H1 (cell line): ENCODE measurements at regions not wholly inside any gene's neighbourhood (a gene's known extent, or its start where the extent isn't known, plus 50 kb on each side); places are given as distances from the start of the nearest gene placed in this dataset.

Source experiments
- CTCF ChIA-PET: fragments of 300-600 bp; sonication (Branson Sonifier 250); formaldehyde crosslinking; loops from one replicate; lab custom pipeline; 2021; ENCODE audit not compliant: partially characterized antibody; lab: Charles Lee
- POLR2A ChIA-PET: fragments of 300-600 bp; sonication (Branson Sonifier 250); formaldehyde crosslinking; loops from one replicate; lab custom pipeline; 2021; ENCODE audit warnings: inconsistent platforms; ENCODE audit not compliant: partially characterized antibody; lab: Charles Lee
- DNase-seq, 2 experiments: peaks; one replicate each; pipeline versions ENCODE4 v3.0.0 to v3.0.0-alpha.2; 2010 to 2022; ENCODE audit warnings: low spot score in 2 of 2, low read depth in 1 of 2, mixed read lengths in 1 of 2
- FAIRE-seq: peaks from 2 replicates; lab custom pipeline; 2011; peaks lifted over from hg19 to GRCh38; lab: Jason Lieb, UNC
- H2AFZ ChIP-seq: 2 replicates; pipeline ENCODE4 v1.8.1; 2012; ENCODE audit warnings: low read length, inconsistent platforms
- H2AK5ac ChIP-seq: 2 replicates; pipeline ENCODE4 v1.6.1; 2013; ENCODE audit warnings: low read depth, low read length
- H2BK120ac ChIP-seq: replicated peaks from 2 replicates; pipeline ENCODE3; 2013; ENCODE audit warnings: low read depth, low read length, inconsistent platforms
- H2BK12ac ChIP-seq: 2 replicates; pipeline ENCODE4 v1.6.1; 2013; ENCODE audit warnings: low read depth, low read length
- H2BK15ac ChIP-seq: 2 replicates; pipeline ENCODE4 v1.6.1; 2013; ENCODE audit warnings: low read length
- H2BK20ac ChIP-seq: 2 replicates; pipeline ENCODE4 v1.6.1; 2013; ENCODE audit warnings: low read length
- H2BK5ac ChIP-seq: 2 replicates; pipeline ENCODE4 v1.6.1; 2013; ENCODE audit warnings: low read depth, low read length
- H3K14ac ChIP-seq: 2 replicates; pipeline ENCODE4 v1.6.1; 2013; ENCODE audit warnings: inconsistent platforms; ENCODE audit not compliant: insufficient read length
- H3K18ac ChIP-seq: 2 replicates; pipeline ENCODE4 v1.6.1; 2013; ENCODE audit warnings: low read length; ENCODE audit errors: extremely low read depth
- H3K23ac ChIP-seq: 2 replicates; pipeline ENCODE4 v1.6.1; 2013; ENCODE audit warnings: inconsistent platforms; ENCODE audit not compliant: insufficient read length
- H3K23me2 ChIP-seq: 2 replicates; pipeline ENCODE4 v1.6.1; 2013; ENCODE audit warnings: low read depth, low read length
- H3K27ac ChIP-seq: 2 replicates; pipeline ENCODE4 v1.6.1; 2011; ENCODE audit warnings: low read depth, low read length, inconsistent platforms
- H3K27me3 ChIP-seq, 4 experiments: replicated peaks in 1 of 4; 1 replicate in 1 of 4; 2 replicates in 3 of 4; pipeline versions ENCODE4 v1.6.1 to v1.8.1; 2011 to 2013; ENCODE audit warnings: low read length in 3 of 4, mild to moderate bottlenecking in 3 of 4, inconsistent platforms in 2 of 4, mixed read lengths in 2 of 4, moderate library complexity in 1 of 4; ENCODE audit not compliant: control insufficient read depth in 3 of 4, insufficient read depth in 3 of 4; ENCODE audit errors: extremely low read depth in 1 of 4
- H3K36me3 ChIP-seq, 4 experiments: 2 replicates each; pipeline versions ENCODE4 v1.6.1 to v1.8.1; 2011 to 2013; ENCODE audit warnings: mild to moderate bottlenecking in 4 of 4, low read length in 3 of 4, moderate library complexity in 2 of 4, control low read depth in 1 of 4, inconsistent platforms in 1 of 4; ENCODE audit not compliant: insufficient read depth in 4 of 4, control insufficient read depth in 2 of 4
- H3K4ac ChIP-seq: replicated peaks from 2 replicates; pipeline ENCODE3; 2013; ENCODE audit warnings: low read length, low read depth, mixed read lengths, inconsistent platforms; ENCODE audit not compliant: insufficient read length
- H3K4me1 ChIP-seq, 4 experiments: replicated peaks in 1 of 4; 1 replicate in 1 of 4; 2 replicates in 3 of 4; pipeline versions ENCODE4 v1.6.1 to v1.8.1; 2011 to 2013; ENCODE audit warnings: low read length in 3 of 4, inconsistent platforms in 2 of 4, mixed read lengths in 1 of 4; ENCODE audit not compliant: insufficient read depth in 4 of 4, control insufficient read depth in 3 of 4
- H3K4me2 ChIP-seq, 2 experiments: 2 replicates each; pipeline versions ENCODE4 v1.6.1 to v1.8.1; 2011 to 2013; ENCODE audit warnings: low read depth in 2 of 2, low read length in 2 of 2, control low read depth in 1 of 2, inconsistent platforms in 1 of 2, mild to moderate bottlenecking in 1 of 2; ENCODE audit not compliant: insufficient read depth in 1 of 2
- H3K4me3 ChIP-seq, 4 experiments: fragments of 200-600, 300-600 bp in 1 of 4; sonication (generic), shearing (Covaris generic), sonication (Bioruptor Twin) in 1 of 4; 2 replicates each; pipeline versions ENCODE4 v1.5.1 to v1.8.1; 2011 to 2016; ENCODE audit warnings: low read length in 4 of 4, low read depth in 3 of 4, control low read depth in 2 of 4, inconsistent platforms in 2 of 4, mild to moderate bottlenecking in 2 of 4, mixed read lengths in 1 of 4, moderate library complexity in 1 of 4; ENCODE audit not compliant: insufficient read depth in 2 of 4; ENCODE audit errors: extremely low read depth in 1 of 4
- H3K56ac ChIP-seq: replicated peaks from 2 replicates; pipeline ENCODE3; 2013; ENCODE audit warnings: low read depth, mild to moderate bottlenecking, mixed read lengths, low read length, inconsistent platforms; ENCODE audit not compliant: insufficient read length
- H3K79me1 ChIP-seq: 2 replicates; pipeline ENCODE4 v1.6.1; 2013; ENCODE audit warnings: low read depth, low read length, control low read depth
- H3K79me2 ChIP-seq, 2 experiments: 2 replicates each; pipeline versions ENCODE4 v1.6.1 to v1.8.1; 2012 to 2013; ENCODE audit warnings: low read length in 2 of 2, mild to moderate bottlenecking in 2 of 2, inconsistent platforms in 1 of 2; ENCODE audit not compliant: insufficient read depth in 2 of 2, control insufficient read depth in 1 of 2
- H3K9ac ChIP-seq, 4 experiments: replicated peaks in 1 of 4; 1 replicate in 1 of 4; 2 replicates in 3 of 4; pipeline versions ENCODE4 v1.6.1 to v1.8.1; 2011 to 2013; ENCODE audit warnings: low read depth in 3 of 4, low read length in 3 of 4, control low read depth in 2 of 4, mild to moderate bottlenecking in 2 of 4, moderate library complexity in 2 of 4, inconsistent platforms in 1 of 4; ENCODE audit errors: extremely low read depth in 1 of 4
- H3K9me3 ChIP-seq, 2 experiments: 2 replicates each; pipeline versions ENCODE4 v1.6.1 to v1.8.1; 2012 to 2013; ENCODE audit warnings: mild to moderate bottlenecking in 2 of 2, moderate library complexity in 2 of 2, control low read depth in 1 of 2, inconsistent platforms in 1 of 2, low read depth in 1 of 2, low read length in 1 of 2, mixed read lengths in 1 of 2; ENCODE audit not compliant: insufficient read depth in 2 of 2
- H4K20me1 ChIP-seq, 2 experiments: replicated peaks in 1 of 2; 2 replicates each; pipeline versions ENCODE3 to v1.8.1; 2011 to 2013; ENCODE audit warnings: inconsistent platforms in 2 of 2, low read length in 2 of 2, mild to moderate bottlenecking in 1 of 2; ENCODE audit not compliant: insufficient read depth in 2 of 2, control insufficient read depth in 1 of 2
- H4K5ac ChIP-seq: 2 replicates; pipeline ENCODE4 v1.6.1; 2013; ENCODE audit warnings: low read length, low read depth, mixed read lengths, inconsistent platforms; ENCODE audit not compliant: insufficient read length
- H4K8ac ChIP-seq: 2 replicates; pipeline ENCODE4 v1.8.0; 2013; ENCODE audit warnings: mild to moderate bottlenecking, moderate library complexity, low read length, inconsistent platforms; ENCODE audit not compliant: insufficient read depth; ENCODE audit errors: extremely low read depth
- H4K91ac ChIP-seq: replicated peaks from 2 replicates; pipeline ENCODE3; 2013; ENCODE audit warnings: low read length, mixed read lengths, inconsistent platforms; ENCODE audit not compliant: insufficient read length
- CHD2 ChIP-seq: IDR thresholded peaks from 2 replicates; pipeline ENCODE4 v1.6.1; 2012; ENCODE audit warnings: low read length, improper control_type of control experiment
- CREB1 ChIP-seq: IDR thresholded peaks from 2 replicates; pipeline ENCODE4 v1.6.1; 2012; ENCODE audit warnings: inconsistent platforms
- CTCF ChIP-seq, 3 experiments: IDR thresholded peaks; 1 replicate in 2 of 3; 2 replicates in 1 of 3; pipeline versions ENCODE4 v1.5.1 to v1.6.1; 2011; ENCODE audit warnings: low read length in 3 of 3, mild to moderate bottlenecking in 3 of 3, inconsistent platforms in 2 of 3, low read depth in 1 of 3, moderate library complexity in 1 of 3; ENCODE audit not compliant: insufficient read depth in 1 of 3; ENCODE audit errors: control extremely low read depth in 1 of 3
- EP300 ChIP-seq, 2 experiments: IDR thresholded peaks; 1 replicate in 1 of 2; 2 replicates in 1 of 2; pipeline ENCODE4 v1.6.1; 2011 to 2012; ENCODE audit warnings: low read depth in 2 of 2, low read length in 2 of 2, mild to moderate bottlenecking in 2 of 2, borderline replicate concordance in 1 of 2, inconsistent platforms in 1 of 2, moderate library complexity in 1 of 2
- EZH2 ChIP-seq: fragments of 200-600 bp; sonication (generic); IDR thresholded peaks from 2 replicates; pipeline ENCODE4 v1.7.1; 2012; ENCODE audit warnings: low read depth, mild to moderate bottlenecking, moderate library complexity, low read length, inconsistent platforms; ENCODE audit not compliant: severe bottlenecking
- KDM4A ChIP-seq: IDR thresholded peaks from one replicate; pipeline ENCODE4 v1.7.1; 2012; ENCODE audit warnings: low read depth, mild to moderate bottlenecking, moderate library complexity, low read length, inconsistent platforms; ENCODE audit not compliant: severe bottlenecking
- NRF1 ChIP-seq: IDR thresholded peaks from 2 replicates; pipeline ENCODE4 v1.6.1; 2011; ENCODE audit warnings: mild to moderate bottlenecking, low read depth, low read length, improper control_type of control experiment
- RBBP5 ChIP-seq: IDR thresholded peaks from 2 replicates; pipeline ENCODE4 v1.7.1; 2012; ENCODE audit warnings: low read depth, mild to moderate bottlenecking, inconsistent platforms, low read length, moderate library complexity, borderline replicate concordance
- RFX5 ChIP-seq: IDR thresholded peaks from 2 replicates; pipeline ENCODE4 v1.6.1; 2011; ENCODE audit warnings: low read depth, low read length, improper control_type of control experiment, borderline replicate concordance
- SIRT6 ChIP-seq: IDR thresholded peaks from one replicate; pipeline ENCODE4 v1.7.1; 2012; ENCODE audit warnings: low read length, inconsistent platforms
- YY1 ChIP-seq: IDR thresholded peaks from 2 replicates; pipeline ENCODE4 v1.6.1; 2011; ENCODE audit warnings: low read depth, mild to moderate bottlenecking, low read length
- WGBS, 2 experiments: shearing (Covaris generic) in 1 of 2; methylation state at CpG; one replicate each; pipeline versions ENCODE4 v1.1.6 to v1.1.7; 2013 to 2015; ENCODE audit warnings: low lambda C conversion rate in 2 of 2, mixed read lengths in 2 of 2, inconsistent platforms in 1 of 2, low coverage in 1 of 2, missing lambda C conversion rate in 1 of 2; ENCODE audit not compliant: insufficient replicate concordance in 2 of 2, insufficient coverage in 1 of 2, insufficient read length in 1 of 2; ENCODE audit errors: extremely low coverage in 1 of 2, missing lambda C conversion rate in 1 of 2; 5-methylcytosine and 5-hydroxymethylcytosine counted together
- TF ChIP-seq, protein P1 (sequence below): IDR thresholded peaks from 2 replicates; pipeline ENCODE4 v1.6.1; 2012; ENCODE audit warnings: inconsistent platforms

DNA sequence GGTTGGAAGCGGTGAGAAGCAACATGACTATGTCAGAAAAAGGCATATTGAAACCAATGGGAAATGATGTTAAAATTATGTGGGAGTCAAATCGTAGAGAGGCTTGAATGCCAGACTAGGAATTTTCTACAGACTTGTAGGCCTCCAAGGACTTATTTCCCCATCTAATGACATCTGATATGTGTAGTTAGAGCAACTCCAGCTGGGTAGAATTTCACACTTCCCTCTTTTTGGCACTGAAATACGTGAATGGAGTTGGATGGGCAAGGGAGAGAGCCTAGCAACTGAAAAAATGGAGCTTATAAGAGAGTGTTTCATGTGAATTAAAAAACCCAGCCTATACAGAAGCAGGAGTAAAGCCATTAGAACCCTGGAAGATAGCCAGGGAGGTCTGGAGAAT is 304.2 kb downstream of the INSC start:
- POLR2A ChIA-PET: no interaction called here
- TF ChIP-seq NRF1 (no peak), SIRT6 (no peak), EP300 (IDR thresholded peaks at IDR 0.05; ENCODE audit: borderline replicate concordance in 1 of 2, low read depth in 2 of 2, low read length in 2 of 2) (no peak), CHD2 (no peak), CTCF (IDR thresholded peaks at IDR 0.05; ENCODE audit: control extremely low read depth in 1 of 3, insufficient read depth in 1 of 3, low read depth in 1 of 3, low read length in 3 of 3) (no peak), YY1 (no peak), CREB1 (no peak), RBBP5 (no peak), KDM4A (no peak), RFX5 (no peak), EZH2 (no peak)
- TF ChIP-seq, protein P1, sequence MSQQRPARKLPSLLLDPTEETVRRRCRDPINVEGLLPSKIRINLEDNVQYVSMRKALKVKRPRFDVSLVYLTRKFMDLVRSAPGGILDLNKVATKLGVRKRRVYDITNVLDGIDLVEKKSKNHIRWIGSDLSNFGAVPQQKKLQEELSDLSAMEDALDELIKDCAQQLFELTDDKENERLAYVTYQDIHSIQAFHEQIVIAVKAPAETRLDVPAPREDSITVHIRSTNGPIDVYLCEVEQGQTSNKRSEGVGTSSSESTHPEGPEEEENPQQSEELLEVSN: no peak

More for the DNA sequence above, 304.2 kb downstream of the INSC start:
- no peak overlapping the region for H4K91ac ChIP-seq
- H2BK5ac ChIP-seq: no peak overlapping the region
- H3K23ac ChIP-seq: no peak overlapping the region
- H3K4me3 ChIP-seq: no peak overlapping the region
- H2BK15ac ChIP-seq: no peak overlapping the region
- no peaks in the 10 kb centered on the region for H3K79me2 ChIP-seq
- FAIRE-seq: no peak
- no peak overlapping the region for H2AK5ac ChIP-seq
- no peak overlapping the region for H2BK20ac ChIP-seq
- H3K14ac ChIP-seq: no peak overlapping the region
- H3K18ac ChIP-seq: no peak overlapping the region
- H3K27me3 ChIP-seq: no peaks in the 10 kb centered on the region
- no peaks in the 10 kb centered on the region for H3K23me2 ChIP-seq
- H4K8ac ChIP-seq: no peak overlapping the region
- no peak for DNase-seq
- WGBS, 2 experiments: 92% methylated on average over 3 of the region's 3 CpGs; no CpG with 5 or more reads in 1 of the 2 experiments
- H3K36me3 ChIP-seq: no peaks in the 10 kb centered on the region
- H4K5ac ChIP-seq: no peak overlapping the region
- no peak overlapping the region for H2BK120ac ChIP-seq
- no peak overlapping the region for H3K4ac ChIP-seq
- H3K27ac ChIP-seq: no peak overlapping the region
- H3K9ac ChIP-seq: no peak overlapping the region
- no peaks in the 10 kb centered on the region for H3K9me3 ChIP-seq
- H2BK12ac ChIP-seq: no peak overlapping the region
- no peak overlapping the region for H3K56ac ChIP-seq
- peaks cover 0 to 2% (median 0%) of the 10 kb centered on the region in 4 experiments; a peak in 1 of 7 replicates for H3K4me1 ChIP-seq
- H2AFZ ChIP-seq: no peak overlapping the region
- no peak overlapping the region for H3K4me2 ChIP-seq
- H3K79me1 ChIP-seq: no peaks in the 10 kb centered on the region
- CTCF ChIA-PET: interaction anchor here (1.1 kb wide), 1 partner anchor 87 kb away, joined by 3 read pairs; no protein-coding TSS in a partner anchor
- no peaks in the 10 kb centered on the region for H4K20me1 ChIP-seq
